B cell (primary cell): ENCODE measurements at regions not wholly inside any gene's neighbourhood (a gene's known extent, or its start where the extent isn't known, plus 50 kb on each side); places are given as distances from the start of the nearest gene placed in this dataset.
"Not testable (repeated sequence)": the region's sequence is repeated elsewhere in the genome, so short reads cannot be mapped to it uniquely, and the experiment has no call there.

ENCODE experiments used
- ATAC-seq: fragments of 200-7000 bp; cut with Tn5 transposase; one replicate; pipeline ENCODE4 v1.10.0; 2021; ENCODE audit warnings: low read depth, mild to moderate bottlenecking, moderate number of reproducible peaks, moderate library complexity
- CTCF ChIA-PET: fragments of 350-600 bp; sonication (Branson Sonifier 250); formaldehyde crosslinking; loops from one replicate; lab custom pipeline; 2021; ENCODE audit warnings: antibody characterized with exemption, inconsistent platforms; lab: Charles Lee
- POLR2A ChIA-PET: fragments of 350-600 bp; sonication (Branson Sonifier 250); formaldehyde crosslinking; loops from one replicate; lab custom pipeline; 2021; ENCODE audit warnings: antibody characterized with exemption; lab: Charles Lee
- DNase-seq: peaks from one replicate; pipeline ENCODE4 v3.0.0; 2013
- H2AFZ ChIP-seq: 2 replicates; pipeline ENCODE4 v1.6.1; 2012; ENCODE audit warnings: mild to moderate bottlenecking, low read depth, low read length; ENCODE audit not compliant: insufficient read depth, poor library complexity, severe bottlenecking
- H3K27ac ChIP-seq, 2 donors: 1 replicate in 1 of 2; 2 replicates in 1 of 2; pipeline ENCODE4 v1.5.1; 2012 to 2013; ENCODE audit warnings: low read length in 2 of 2, mild to moderate bottlenecking in 2 of 2, moderate library complexity in 1 of 2
- H3K27me3 ChIP-seq, 4 experiments: fragments of 200-600 bp in 1 of 4; sonication (generic) in 1 of 4; replicated peaks in 1 of 4; 1 replicate in 2 of 4; 2 replicates in 2 of 4; pipeline versions ENCODE4 v1.6.1 to v1.7.0; 2013 to 2016; ENCODE audit warnings: low read length in 3 of 4, mild to moderate bottlenecking in 2 of 4, mixed read lengths in 1 of 4, moderate library complexity in 1 of 4; ENCODE audit not compliant: insufficient read depth in 4 of 4, control insufficient read depth in 3 of 4; ENCODE audit errors: control extremely low read depth in 1 of 4
- H3K36me3 ChIP-seq, 2 experiments: replicated peaks in 1 of 2; 1 replicate in 1 of 2; 2 replicates in 1 of 2; pipeline versions ENCODE4 v1.6.1 to v1.7.1; 2013; ENCODE audit warnings: low read length in 1 of 2; ENCODE audit not compliant: insufficient read depth in 2 of 2, control insufficient read depth in 1 of 2; ENCODE audit errors: control extremely low read depth in 1 of 2, extremely low read depth in 1 of 2
- H3K4me1 ChIP-seq, 2 donors: fragments of 200-600 bp in 1 of 2; sonication (generic) in 1 of 2; 1 replicate in 1 of 2; 2 replicates in 1 of 2; pipeline versions ENCODE4 v1.5.1 to v1.6.1; 2013 to 2017; ENCODE audit warnings: low read length in 2 of 2; ENCODE audit not compliant: control insufficient read depth in 2 of 2, insufficient read depth in 2 of 2
- H3K4me2 ChIP-seq: replicated peaks from 2 replicates; pipeline ENCODE3; 2012; ENCODE audit warnings: mild to moderate bottlenecking, low read depth, low read length; ENCODE audit not compliant: poor library complexity, severe bottlenecking
- H3K4me3 ChIP-seq, 5 experiments: fragments of 200-600 bp in 1 of 5; sonication (generic) in 1 of 5; 1 replicate in 3 of 5; 2 replicates in 2 of 5; pipeline versions ENCODE4 v1.5.1 to v1.7.0; 2011 to 2016; ENCODE audit warnings: low read length in 4 of 5, mild to moderate bottlenecking in 4 of 5, low read depth in 2 of 5, control low read depth in 1 of 5, moderate library complexity in 1 of 5; ENCODE audit not compliant: insufficient read depth in 1 of 5; ENCODE audit errors: control extremely low read depth in 1 of 5, extremely low read depth in 1 of 5
- H3K79me2 ChIP-seq: fragments of 200-600 bp; sonication (generic); one replicate; pipeline ENCODE4 v1.6.0; 2016; ENCODE audit warnings: low read length; ENCODE audit not compliant: control insufficient read depth, insufficient read depth
- H3K9ac ChIP-seq: fragments of 200-600 bp; sonication (generic); 2 replicates; pipeline ENCODE4 v1.6.1; 2017; ENCODE audit warnings: mild to moderate bottlenecking, low read length, moderate library complexity
- H3K9me3 ChIP-seq, 3 donors: one replicate each; pipeline versions ENCODE4 v1.6.1 to v1.7.1; 2013; ENCODE audit warnings: low read length in 2 of 3; ENCODE audit not compliant: control insufficient read depth in 2 of 3, insufficient read depth in 1 of 3; ENCODE audit errors: control extremely low read depth in 1 of 3
- H4K20me1 ChIP-seq: 2 replicates; pipeline ENCODE4 v1.6.0; 2012; ENCODE audit warnings: mild to moderate bottlenecking, low read length; ENCODE audit not compliant: insufficient read depth, control insufficient read depth, poor library complexity, severe bottlenecking
- H3K27ac Mint-ChIP-seq: one replicate; pipeline ENCODE4 v1.8.0; 2021; ENCODE audit warnings: mixed read lengths
- H3K27me3 Mint-ChIP-seq: one replicate; pipeline ENCODE4 v1.8.0; 2021; ENCODE audit warnings: mixed read lengths
- H3K4me1 Mint-ChIP-seq: one replicate; pipeline ENCODE4 v1.8.0; 2021; ENCODE audit warnings: mixed read lengths
- H3K4me3 Mint-ChIP-seq: one replicate; pipeline ENCODE4 v1.8.0; 2021; ENCODE audit warnings: mixed read lengths
- H3K9me3 Mint-ChIP-seq: one replicate; pipeline ENCODE4 v1.8.0; 2022; ENCODE audit warnings: mixed read lengths; ENCODE audit not compliant: insufficient read depth
- CTCF ChIP-seq: fragments of 200-600 bp; IDR thresholded peaks from one replicate; pipeline ENCODE4 v1.8.0; 2022; ENCODE audit warnings: antibody characterized with exemption, mild to moderate bottlenecking
- EZH2 ChIP-seq: IDR thresholded peaks from 2 replicates; pipeline ENCODE4 v1.6.1; 2012; ENCODE audit warnings: borderline replicate concordance, low read depth, mild to moderate bottlenecking, moderate library complexity, low read length; ENCODE audit not compliant: insufficient read depth, poor library complexity, severe bottlenecking
- WGBS: methylation state at CpG from one replicate; pipeline ENCODE4 v1.1.5; 2013; ENCODE audit warnings: missing lambda C conversion rate; ENCODE audit not compliant: insufficient coverage; 5-methylcytosine and 5-hydroxymethylcytosine counted together
- intact Hi-C: fragments of 100-400 bp; cut with micrococcal nuclease; formaldehyde crosslinking; loops from one replicate; pipeline ENCODE4 v1.10.0; 2022

- H3K9ac ChIP-seq: no peak overlapping the region
- H3K4me3 Mint-ChIP-seq: no peak overlapping the region
- CTCF ChIA-PET: no interaction called here
- DNase-seq (no peak), ATAC-seq (no peak)
- no peaks in the 10 kb centered on the region for H3K27me3 Mint-ChIP-seq
- H2AFZ ChIP-seq: no peak overlapping the region
- H3K9me3 ChIP-seq: peaks cover 0 to 48% (median 0%) of the 10 kb centered on the region in 3 donors
- no peak overlapping the region for H3K27ac ChIP-seq
- H3K9me3 Mint-ChIP-seq: peaks cover 2% of the 10 kb centered on the region
- no peaks in the 10 kb centered on the region for H3K79me2 ChIP-seq
- no peaks in the 10 kb centered on the region for H3K27me3 ChIP-seq
- no peaks in the 10 kb centered on the region for H3K4me1 ChIP-seq
- no peak overlapping the region for H3K27ac Mint-ChIP-seq
- POLR2A ChIA-PET: no interaction called here
- H4K20me1 ChIP-seq: no peaks in the 10 kb centered on the region
- no peaks in the 10 kb centered on the region for H3K36me3 ChIP-seq
- H3K4me1 Mint-ChIP-seq: no peaks in the 10 kb centered on the region
- WGBS: 97% methylated on average over 94 of the region's 94 CpGs
- H3K4me2 ChIP-seq: no peak overlapping the region
- intact Hi-C loops: no loop called here
- no peak overlapping the region for H3K4me3 ChIP-seq
- TF ChIP-seq CTCF (no peak), EZH2 (no peak)
These were observed 945.7 kb downstream of the TUBA3C start for GRCh38 chr13:18235756-18236527.

GRCh38 chr13:18235172-18235571 lies 946.5 kb downstream of the TUBA3C start:
- no peaks in the 10 kb centered on the region for H3K4me1 Mint-ChIP-seq
- no peaks in the 10 kb centered on the region for H3K79me2 ChIP-seq
- intact Hi-C loops: no loop called here
- no peak overlapping the region for H2AFZ ChIP-seq
- no peaks in the 10 kb centered on the region for H4K20me1 ChIP-seq
- H3K27me3 Mint-ChIP-seq: no peaks in the 10 kb centered on the region
- no peak overlapping the region for H3K27ac ChIP-seq
- ATAC-seq (no peak), DNase-seq (no peak)
- POLR2A ChIA-PET: no interaction called here
- TF ChIP-seq EZH2: no peak
- no peak for TF ChIP-seq CTCF
- H3K9ac ChIP-seq: no peak overlapping the region
- no peak overlapping the region for H3K4me3 Mint-ChIP-seq
- H3K4me2 ChIP-seq: no peak overlapping the region
- peaks cover 0 to 49% (median 0%) of the 10 kb centered on the region in 3 donors for H3K9me3 ChIP-seq
- WGBS: 98% methylated on average over 47 of the region's 47 CpGs
- peaks cover 2% of the 10 kb centered on the region for H3K9me3 Mint-ChIP-seq
- CTCF ChIA-PET: no interaction called here
- no peak overlapping the region for H3K27ac Mint-ChIP-seq
- H3K27me3 ChIP-seq: no peaks in the 10 kb centered on the region
- H3K36me3 ChIP-seq: no peaks in the 10 kb centered on the region
- H3K4me3 ChIP-seq: no peak overlapping the region
- no peaks in the 10 kb centered on the region for H3K4me1 ChIP-seq

GRCh38 chr13:18234451-18234850 lies 947.2 kb downstream of the TUBA3C start:
- H3K4me1 ChIP-seq, intact Hi-C loops: not testable (repeated sequence)

More at GRCh38 chr13:18234451-18234850, 947.2 kb downstream of the TUBA3C start:
- H3K9me3 Mint-ChIP-seq, DNase-seq, H3K27ac Mint-ChIP-seq, H3K79me2 ChIP-seq, H3K27ac ChIP-seq, H3K4me2 ChIP-seq, H3K36me3 ChIP-seq, H3K27me3 Mint-ChIP-seq, H3K27me3 ChIP-seq, H4K20me1 ChIP-seq, ATAC-seq, H3K4me3 Mint-ChIP-seq, H3K9ac ChIP-seq, POLR2A ChIA-PET, CTCF ChIA-PET, H3K4me1 Mint-ChIP-seq, H3K4me3 ChIP-seq, H2AFZ ChIP-seq: not testable (repeated sequence)
- WGBS: 99% methylated on average over 56 of the region's 56 CpGs
- peaks cover 0 to 49% (median 0%) of the 10 kb centered on the region in 3 donors for H3K9me3 ChIP-seq
